GM21825 (cell line): ENCODE measurements at regions not wholly inside any gene's neighbourhood (a gene's known extent, or its start where the extent isn't known, plus 50 kb on each side); places are given as distances from the start of the nearest gene placed in this dataset.

ENCODE experiments used
- ATAC-seq: cut with Tn5 transposase; IDR thresholded peaks from one replicate; pipeline ENCODE4 v1.9.1; 2021; ENCODE audit warnings: mild to moderate bottlenecking, moderate library complexity; ENCODE audit not compliant: unreplicated experiment

GRCh38 chr7:9945857-9946256 is 1027.8 kb upstream of the PHF14 start:
- ATAC-seq, result no peak

- ATAC-seq, result no peak
These were observed 1018.5 kb upstream of the PHF14 start for GRCh38 chr7:9955138-9955537.

GRCh38 chr7:9958486-9958885 is 1015.2 kb upstream of the PHF14 start:
- ATAC-seq, result no peak

GRCh38 chr7:9960460-9960859 is 1013.2 kb upstream of the PHF14 start:
- no peak for ATAC-seq

- ATAC-seq, result no peak
These were observed 1012.3 kb upstream of the PHF14 start for GRCh38 chr7:9961161-9961922.

- no peak for ATAC-seq
These were observed 1010.9 kb upstream of the PHF14 start for GRCh38 chr7:9962742-9963141.

- no peak for ATAC-seq
These were observed 995.3 kb upstream of the PHF14 start for GRCh38 chr7:9978106-9979064.

- ATAC-seq, result no peak
These were observed 991.8 kb upstream of the PHF14 start for GRCh38 chr7:9981742-9982349.

GRCh38 chr7:9983048-9983447 is 990.6 kb upstream of the PHF14 start:
- ATAC-seq, result no peak

- ATAC-seq, result no peak
These were observed 958.0 kb upstream of the PHF14 start for GRCh38 chr7:10015687-10016086.

GRCh38 chr7:10022480-10022879 is 951.2 kb upstream of the PHF14 start:
- ATAC-seq, result no peak

- ATAC-seq, result no peak
These were observed 950.7 kb upstream of the PHF14 start for GRCh38 chr7:10022957-10023356.

GRCh38 chr7:10034843-10035556 is 938.7 kb upstream of the PHF14 start:
- no peak for ATAC-seq

- no peak for ATAC-seq
These were observed 937.0 kb upstream of the PHF14 start for GRCh38 chr7:10036693-10037092.

GRCh38 chr7:10038351-10038750 is 935.3 kb upstream of the PHF14 start:
- ATAC-seq, result no peak

- ATAC-seq, result no peak
These were observed 933.0 kb upstream of the PHF14 start for GRCh38 chr7:10040674-10041073.

GRCh38 chr7:10070899-10071298 is 902.8 kb upstream of the PHF14 start:
- no peak for ATAC-seq

- ATAC-seq, result no peak
These were observed 897.8 kb upstream of the PHF14 start for GRCh38 chr7:10075866-10076265.

- ATAC-seq, result no peak
These were observed 896.9 kb upstream of the PHF14 start for GRCh38 chr7:10076660-10077300.

- ATAC-seq, result no peak
These were observed 894.1 kb upstream of the PHF14 start for GRCh38 chr7:10079572-10079971.
